Activated naive CD4-positive, alpha-beta T cell treated with anti-CD3 and anti-CD28 coated beads, Interleukin-2, amount 10 ng/mL, durations not matched to agents 7 days and 5 days (primary cell): ENCODE measurements at regions not wholly inside any gene's neighbourhood (a gene's known extent, or its start where the extent isn't known, plus 50 kb on each side); places are given as distances from the start of the nearest gene placed in this dataset.

Experiments used
- CTCF ChIA-PET: fragments of 350-600 bp; sonication (Branson Sonifier 250); formaldehyde crosslinking; loops from one replicate; lab custom pipeline; 2021; ENCODE audit warnings: antibody characterized with exemption; lab: Charles Lee
- DNase-seq: peaks from one replicate; pipeline ENCODE4 v3.0.0-alpha.2; 2020
- H3K27ac Mint-ChIP-seq: one replicate; pipeline ENCODE4 v1.8.0; 2021; ENCODE audit warnings: mild to moderate bottlenecking, moderate library complexity, mixed read lengths
- H3K27me3 Mint-ChIP-seq: one replicate; pipeline ENCODE4 v1.8.0; 2021; ENCODE audit warnings: mild to moderate bottlenecking, mixed read lengths
- H3K36me3 Mint-ChIP-seq: one replicate; pipeline ENCODE4 v1.8.0; 2021; ENCODE audit warnings: mixed read lengths
- H3K4me1 Mint-ChIP-seq: one replicate; pipeline ENCODE4 v1.8.0; 2021; ENCODE audit warnings: mixed read lengths
- H3K4me3 Mint-ChIP-seq: one replicate; pipeline ENCODE4 v1.8.0; 2021; ENCODE audit warnings: mild to moderate bottlenecking, moderate library complexity, mixed read lengths
- H3K9me3 Mint-ChIP-seq: one replicate; pipeline ENCODE4 v1.8.0; 2021; ENCODE audit warnings: mixed read lengths

GRCh38 chr3:150213577-150213976 is 194.5 kb upstream of the TSC22D2 start:
- Mint-ChIP-seq H3K4me3 (no peak overlapping the region), H3K9me3 (no peaks in the 10 kb centered on the region), H3K27me3 (peaks cover 7% of the 10 kb centered on the region), H3K36me3 (no peaks in the 10 kb centered on the region), H3K4me1 (no peaks in the 10 kb centered on the region), H3K27ac (no peak overlapping the region)
- CTCF ChIA-PET, result no interaction called here
- no peak for DNase-seq

DNA sequence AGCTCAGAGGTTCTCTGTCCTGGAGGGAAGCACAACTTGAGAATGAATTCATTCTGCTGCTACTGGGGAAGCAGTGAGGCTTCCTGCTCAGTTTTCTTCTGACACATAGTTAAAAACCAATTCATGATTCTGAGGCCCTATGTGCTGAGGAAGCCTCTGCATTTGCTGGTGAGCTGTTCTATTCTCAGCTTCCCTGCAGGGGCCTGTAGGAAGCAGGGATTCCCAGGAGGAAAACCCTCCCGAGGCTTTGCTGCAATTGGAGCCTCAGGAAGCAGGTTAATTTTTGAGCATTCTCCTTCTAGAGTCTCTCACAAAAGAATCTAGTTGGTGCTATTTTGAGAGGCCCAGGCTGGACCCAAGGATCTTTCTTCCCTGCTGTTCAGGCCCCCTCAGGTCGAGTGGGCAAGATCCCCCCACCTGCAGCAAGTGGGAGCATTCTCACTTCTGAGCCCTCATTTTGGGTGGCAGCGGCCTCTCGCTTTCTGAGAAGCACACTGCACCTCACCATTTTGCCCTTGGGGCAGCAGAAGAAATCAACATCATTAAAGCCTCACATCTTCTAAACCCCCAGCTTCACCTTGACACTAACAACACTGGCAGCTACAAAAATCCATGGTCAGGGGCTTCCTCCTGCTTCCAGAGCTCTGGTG is 197.5 kb upstream of the TSC22D2 start:
- H3K36me3 Mint-ChIP-seq, result no peaks in the 10 kb centered on the region
- no peaks in the 10 kb centered on the region for H3K9me3 Mint-ChIP-seq
- H3K4me3 Mint-ChIP-seq, result no peak overlapping the region
- H3K27ac Mint-ChIP-seq, result no peak overlapping the region
- no peaks in the 10 kb centered on the region for H3K4me1 Mint-ChIP-seq
- peaks cover 9% of the 10 kb centered on the region for H3K27me3 Mint-ChIP-seq
- CTCF ChIA-PET, result no interaction called here
- no peak for DNase-seq

DNA sequence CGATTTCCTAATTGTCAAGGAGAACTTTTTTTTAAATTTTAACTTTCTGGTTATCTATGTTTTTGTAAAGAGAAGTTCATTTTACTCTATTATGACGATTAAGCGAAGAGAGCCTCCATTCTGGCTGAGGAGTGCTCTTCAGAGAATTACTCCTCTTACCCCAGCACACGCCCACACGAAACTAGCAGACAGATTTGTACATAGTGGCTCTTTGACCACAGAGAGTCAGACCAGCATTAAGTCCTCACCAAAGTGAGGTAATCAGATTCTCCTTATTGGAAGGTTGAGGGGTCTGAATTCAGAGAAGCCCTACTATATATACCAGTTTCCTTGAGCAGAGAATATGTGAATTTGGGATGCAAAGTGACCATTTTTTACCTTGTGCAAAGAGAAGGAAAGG is 204.8 kb upstream of the TSC22D2 start:
- CTCF ChIA-PET, result interaction anchor here (0.6 to 1.0 kb wide), 2 partner anchors 16 to 17 kb away, joined by 3 read pairs; no protein-coding TSS in a partner anchor
- Mint-ChIP-seq H3K4me3 (no peak overlapping the region), H3K27me3 (peaks cover 35% of the 10 kb centered on the region), H3K9me3 (no peaks in the 10 kb centered on the region), H3K4me1 (no peaks in the 10 kb centered on the region), H3K36me3 (no peaks in the 10 kb centered on the region), H3K27ac (no peak overlapping the region)
- no peak for DNase-seq

DNA sequence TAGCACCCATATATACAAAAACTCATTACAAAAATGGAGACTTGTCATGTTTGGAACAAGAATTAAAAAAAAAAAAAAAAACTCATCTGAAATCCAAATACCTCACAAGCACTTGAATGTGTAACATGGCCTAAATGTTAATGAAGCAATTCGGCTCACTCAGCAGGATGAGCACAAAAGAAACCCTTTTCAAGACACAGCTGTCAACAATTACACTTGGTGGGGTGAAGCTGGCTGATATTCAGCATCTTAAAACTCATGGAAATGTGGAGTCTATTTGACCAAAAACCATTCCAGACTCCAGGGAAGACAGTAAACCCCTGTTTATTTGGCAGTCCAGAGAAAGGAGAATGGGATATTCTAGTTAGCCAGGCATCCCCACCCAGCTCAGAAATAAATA is 205.4 kb upstream of the TSC22D2 start:
- H3K9me3 Mint-ChIP-seq, result no peaks in the 10 kb centered on the region
- DNase-seq, result no peak
- CTCF ChIA-PET, result interaction anchor here (0.6 to 1.0 kb wide), 2 partner anchors 16 to 18 kb away, joined by 3 read pairs; no protein-coding TSS in a partner anchor
- no peak overlapping the region for H3K27ac Mint-ChIP-seq
- peaks cover 35% of the 10 kb centered on the region for H3K27me3 Mint-ChIP-seq
- no peak overlapping the region for H3K4me3 Mint-ChIP-seq
- no peaks in the 10 kb centered on the region for H3K36me3 Mint-ChIP-seq
- no peaks in the 10 kb centered on the region for H3K4me1 Mint-ChIP-seq

DNA sequence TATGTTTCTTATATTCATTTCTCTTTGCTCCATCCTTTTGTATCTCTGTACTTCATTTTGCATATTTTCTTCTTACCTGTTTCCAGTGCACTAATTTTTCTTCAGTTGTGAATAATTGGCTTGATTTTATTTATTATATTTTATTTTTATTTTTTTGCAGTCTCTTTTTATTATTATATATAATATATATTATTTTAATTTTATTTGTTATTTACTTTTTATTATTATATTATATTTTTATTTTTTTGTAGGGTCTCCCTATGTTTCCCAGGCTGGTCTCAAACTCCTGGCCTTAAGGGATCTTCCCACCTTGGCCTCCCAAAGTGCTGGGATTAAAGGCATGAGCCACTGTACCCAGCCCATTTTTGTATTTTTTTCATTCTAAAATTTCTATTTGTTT is 213.1 kb upstream of the TSC22D2 start:
- H3K27me3 Mint-ChIP-seq, result peaks cover 18% of the 10 kb centered on the region

GRCh38 chr3:150194513-150194912 is 213.6 kb upstream of the TSC22D2 start:
- no peaks in the 10 kb centered on the region for H3K4me1 Mint-ChIP-seq
- peaks cover 18% of the 10 kb centered on the region for H3K27me3 Mint-ChIP-seq
- no peaks in the 10 kb centered on the region for H3K36me3 Mint-ChIP-seq
- no peak overlapping the region for H3K27ac Mint-ChIP-seq
- CTCF ChIA-PET, result interaction anchor here (1.9 kb wide), 1 partner anchor 10 kb away, joined by 7 read pairs; no protein-coding TSS in a partner anchor
- no peak for DNase-seq
- H3K4me3 Mint-ChIP-seq, result no peak overlapping the region
- H3K9me3 Mint-ChIP-seq, result no peaks in the 10 kb centered on the region

More for the DNA sequence above, 213.1 kb upstream of the TSC22D2 start:
- CTCF ChIA-PET, result no interaction called here
- no peak for DNase-seq
- Mint-ChIP-seq H3K4me3 (no peak overlapping the region), H3K4me1 (no peaks in the 10 kb centered on the region), H3K36me3 (no peaks in the 10 kb centered on the region), H3K9me3 (no peaks in the 10 kb centered on the region), H3K27ac (no peak overlapping the region)

DNA sequence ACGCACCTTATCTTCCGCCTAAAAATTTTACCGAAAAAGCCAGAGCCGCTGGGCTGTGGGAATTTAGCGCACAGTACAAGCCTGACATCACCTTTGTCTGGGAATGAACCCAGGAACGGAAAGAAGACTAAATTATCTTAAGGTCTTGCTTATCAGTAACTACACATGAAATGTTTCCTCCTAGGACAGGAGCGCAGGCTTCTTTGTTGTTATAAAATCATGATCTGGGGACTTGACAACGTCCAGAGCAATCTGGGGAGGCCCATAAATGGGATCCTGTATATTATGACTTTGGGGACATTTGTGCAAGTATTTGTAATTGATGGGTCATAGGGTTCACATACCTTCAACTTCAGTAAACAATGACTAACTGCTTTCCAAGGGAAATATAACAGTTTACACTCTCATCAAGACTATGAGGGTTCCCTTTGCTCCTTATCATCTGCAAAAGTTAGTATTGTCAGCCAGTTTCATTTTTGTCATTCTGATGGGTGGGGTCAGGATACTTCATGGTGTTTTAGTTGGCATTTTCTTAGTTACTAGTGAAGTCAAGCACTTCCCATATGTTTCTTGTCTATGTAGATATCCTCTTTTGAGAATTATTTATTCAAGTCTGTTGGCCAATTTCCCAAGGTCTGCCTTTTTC is 213.9 kb upstream of the PFN2 start:
- Mint-ChIP-seq H3K4me1 (no peaks in the 10 kb centered on the region), H3K36me3 (no peaks in the 10 kb centered on the region), H3K4me3 (no peak overlapping the region), H3K27me3 (peaks cover 9% of the 10 kb centered on the region), H3K9me3 (no peaks in the 10 kb centered on the region), H3K27ac (no peak overlapping the region)
- CTCF ChIA-PET, result interaction anchor here (0.6 to 2.5 kb wide), 19 partner anchors 9 to 616 kb away, joined by 3 to 18 read pairs (median 4); partner anchors contain the start of gene PFN2
- DNase-seq, result no peak

- DNase-seq, result peak; percentile 55
- Mint-ChIP-seq H3K9me3 (no peaks in the 10 kb centered on the region), H3K4me3 (no peak overlapping the region), H3K27ac (no peak overlapping the region), H3K27me3 (peaks cover 9% of the 10 kb centered on the region), H3K36me3 (no peaks in the 10 kb centered on the region), H3K4me1 (no peaks in the 10 kb centered on the region)
- CTCF ChIA-PET, result interaction anchor here (0.6 to 2.5 kb wide), 20 partner anchors 10 to 631 kb away, joined by 3 to 18 read pairs (median 4); partner anchors contain the start of gene PFN2
Observed at GRCh38 chr3:150183678-150184425, 213.2 kb upstream of the PFN2 start.

DNA sequence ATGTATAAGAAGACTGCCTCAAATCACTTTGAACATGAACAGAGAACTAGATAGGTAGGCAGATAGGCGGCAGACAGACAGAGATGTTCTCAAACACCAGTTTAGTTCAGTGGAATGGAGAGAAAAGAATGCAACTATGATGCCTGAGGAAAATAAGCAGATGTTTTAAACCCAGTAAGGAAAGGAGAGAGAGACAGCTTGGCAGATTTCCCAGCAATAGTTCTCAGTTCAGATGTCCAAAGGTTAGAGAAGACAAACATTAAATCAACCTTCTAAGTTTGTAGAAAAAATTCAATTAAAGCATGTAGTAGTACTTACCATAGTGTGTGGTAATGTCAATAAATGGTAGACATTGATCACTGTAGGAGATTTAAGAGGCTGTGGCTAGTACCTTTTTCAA is 209.6 kb upstream of the PFN2 start:
- peaks cover 9% of the 10 kb centered on the region for H3K27me3 Mint-ChIP-seq
- DNase-seq, result no peak
- H3K27ac Mint-ChIP-seq, result no peak overlapping the region
- H3K9me3 Mint-ChIP-seq, result no peaks in the 10 kb centered on the region
- H3K4me1 Mint-ChIP-seq, result no peaks in the 10 kb centered on the region
- CTCF ChIA-PET, result no interaction called here
- H3K36me3 Mint-ChIP-seq, result no peaks in the 10 kb centered on the region
- H3K4me3 Mint-ChIP-seq, result no peak overlapping the region

DNA sequence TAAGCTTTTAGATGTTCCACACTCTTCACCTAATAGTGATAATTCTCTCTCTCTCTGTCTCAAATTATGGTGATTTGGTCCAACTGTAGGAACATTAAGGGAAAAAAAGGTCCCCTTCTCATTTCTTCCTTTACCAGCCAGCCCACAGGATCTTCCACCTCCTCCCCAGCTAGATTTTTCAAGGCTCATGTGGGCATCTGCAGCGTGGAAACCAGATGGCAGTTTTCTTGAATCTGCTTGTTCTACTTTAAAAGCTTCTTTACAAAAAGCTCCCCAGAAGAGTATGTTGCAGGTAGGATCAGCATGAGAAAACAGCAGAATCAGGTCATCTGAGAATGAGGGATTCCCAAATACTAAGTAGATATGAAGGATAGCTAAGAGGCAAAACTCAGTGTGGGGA is 208.6 kb upstream of the PFN2 start:
- Mint-ChIP-seq H3K27me3 (peaks cover 9% of the 10 kb centered on the region), H3K4me3 (no peak overlapping the region), H3K9me3 (no peaks in the 10 kb centered on the region), H3K27ac (no peak overlapping the region), H3K4me1 (no peaks in the 10 kb centered on the region), H3K36me3 (no peaks in the 10 kb centered on the region)
- no peak for DNase-seq
- CTCF ChIA-PET, result no interaction called here

DNA sequence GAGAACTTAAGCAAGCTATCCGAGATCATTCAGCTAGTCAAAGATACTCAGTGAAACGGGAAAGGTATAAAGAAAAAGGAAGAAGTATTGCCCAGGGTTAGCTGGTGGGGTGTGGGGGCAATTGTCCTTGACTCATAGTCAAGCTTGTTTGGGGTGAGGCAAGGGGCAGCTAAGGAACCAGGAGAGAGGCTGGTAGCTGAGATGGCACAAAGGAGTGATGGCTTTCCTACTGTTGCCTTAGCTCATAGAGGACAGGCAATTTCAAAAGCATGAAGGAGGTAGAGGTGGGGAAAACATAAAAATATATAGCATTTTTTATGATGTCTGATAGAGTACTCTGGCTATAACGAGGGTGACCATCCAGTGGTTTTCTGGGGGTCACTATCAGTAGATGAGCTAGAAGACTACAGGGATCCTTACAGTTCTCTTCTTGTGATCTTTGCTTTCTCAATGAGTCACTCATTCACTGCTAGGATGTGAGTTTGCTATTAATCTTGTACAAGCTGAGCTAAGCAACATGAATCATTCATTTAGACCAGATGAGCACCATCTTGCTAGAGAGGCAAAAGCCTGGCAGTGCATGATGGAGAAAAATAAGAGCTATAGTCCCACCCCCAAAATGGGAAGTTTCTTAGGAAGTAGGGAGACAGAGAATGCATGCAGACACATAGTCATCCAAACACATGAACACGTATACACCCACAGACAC is 207.1 kb upstream of the PFN2 start:
- Mint-ChIP-seq H3K27me3 (peaks cover 10% of the 10 kb centered on the region), H3K36me3 (no peaks in the 10 kb centered on the region), H3K9me3 (no peaks in the 10 kb centered on the region), H3K4me1 (no peaks in the 10 kb centered on the region), H3K27ac (no peak overlapping the region), H3K4me3 (no peak overlapping the region)
- DNase-seq, result no peak
- CTCF ChIA-PET, result interaction anchor here (0.8 to 0.9 kb wide), 2 partner anchors 208 to 298 kb away, joined by 3 read pairs; no protein-coding TSS in a partner anchor

- CTCF ChIA-PET, result interaction anchor here (1.1 to 1.5 kb wide), 2 partner anchors 10 to 53 kb away, joined by 3 to 4 read pairs; no protein-coding TSS in a partner anchor
- Mint-ChIP-seq H3K4me1 (no peaks in the 10 kb centered on the region), H3K27ac (no peak overlapping the region), H3K36me3 (no peaks in the 10 kb centered on the region), H3K27me3 (peaks cover 9% of the 10 kb centered on the region), H3K9me3 (no peaks in the 10 kb centered on the region), H3K4me3 (no peak overlapping the region)
- DNase-seq, result no peak
Observed at GRCh38 chr3:150174179-150174578, 203.5 kb upstream of the PFN2 start.

DNA sequence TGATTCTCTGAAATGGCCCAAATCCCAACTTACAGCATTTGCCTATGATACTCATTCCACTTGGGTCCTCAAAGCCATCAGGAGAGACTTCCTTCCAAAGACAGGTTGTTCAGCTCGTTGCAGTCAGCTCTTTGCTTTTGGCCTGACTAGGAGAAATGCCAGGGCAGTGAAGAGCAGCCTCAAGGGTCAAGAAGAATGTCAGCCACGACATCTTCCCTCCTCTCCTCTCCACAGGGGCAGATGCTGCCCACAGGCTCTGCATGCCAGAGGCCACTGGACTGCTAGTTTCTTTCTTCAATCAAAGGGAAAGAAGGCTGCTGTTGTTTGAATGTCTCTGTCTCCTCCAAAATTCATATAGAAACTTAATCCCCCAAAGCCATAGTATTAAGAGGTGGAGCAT is 201.7 kb upstream of the PFN2 start:
- DNase-seq, result no peak
- Mint-ChIP-seq H3K9me3 (no peaks in the 10 kb centered on the region), H3K4me3 (no peak overlapping the region), H3K27ac (no peak overlapping the region), H3K4me1 (no peaks in the 10 kb centered on the region), H3K36me3 (no peaks in the 10 kb centered on the region), H3K27me3 (peaks cover 9% of the 10 kb centered on the region)
- CTCF ChIA-PET, result interaction anchor here (0.9 kb wide), 1 partner anchor 10 kb away, joined by 3 read pairs; no protein-coding TSS in a partner anchor
